WTC11 (cell line): ENCODE measurements at regions not wholly inside any gene's neighbourhood (a gene's known extent, or its start where the extent isn't known, plus 50 kb on each side); places are given as distances from the start of the nearest gene placed in this dataset.
"Not testable (repeated sequence)": the region's sequence is repeated elsewhere in the genome, so short reads cannot be mapped to it uniquely, and the experiment has no call there.

ENCODE experiments used
- ATAC-seq: fragments of 200-7000 bp; cut with Tn5 transposase; 2 replicates; pipeline ENCODE4 v1.10.0; 2021; ENCODE audit warnings: mild to moderate bottlenecking, moderate library complexity
- CTCF ChIA-PET: fragments of 300-600 bp; sonication (Branson Sonifier 250); formaldehyde crosslinking; loops from one replicate; lab custom pipeline; 2021; ENCODE audit warnings: antibody characterized with exemption; lab: Charles Lee
- POLR2A ChIA-PET: fragments of 350-600 bp; sonication (Branson Sonifier 250); formaldehyde crosslinking; loops from one replicate; lab custom pipeline; 2021; ENCODE audit warnings: antibody characterized with exemption; lab: Charles Lee
- DNase-seq: peaks from one replicate; pipeline ENCODE4 v3.0.0; 2021; ENCODE audit warnings: low spot score
- H3K27ac Mint-ChIP-seq: 2 replicates; pipeline ENCODE4 v1.8.0; 2021; ENCODE audit warnings: mixed read lengths
- H3K27me3 Mint-ChIP-seq: 2 replicates; pipeline ENCODE4 v1.8.0; 2021; ENCODE audit warnings: low read depth, mild to moderate bottlenecking, moderate library complexity, mixed read lengths
- H3K36me3 Mint-ChIP-seq: 2 replicates; pipeline ENCODE4 v1.8.0; 2021; ENCODE audit warnings: mixed read lengths
- H3K4me1 Mint-ChIP-seq: 2 replicates; pipeline ENCODE4 v1.8.0; 2022; ENCODE audit warnings: mixed read lengths
- H3K4me3 Mint-ChIP-seq: 2 replicates; pipeline ENCODE4 v1.8.0; 2021; ENCODE audit warnings: mild to moderate bottlenecking, moderate library complexity, mixed read lengths
- H3K9me3 Mint-ChIP-seq: 2 replicates; pipeline ENCODE4 v1.8.0; 2021; ENCODE audit warnings: mixed read lengths
- ELF4 ChIP-seq: sonication (generic); formaldehyde crosslinking; IDR thresholded peaks from 2 replicates; pipeline ENCODE4 v1.8.1; 2022; ENCODE audit warnings: low read depth, mild to moderate bottlenecking, moderate library complexity, missing genetic modification reagents
- ERG ChIP-seq: fragments of 250-450 bp; sonication (Bioruptor Pico); IDR thresholded peaks from 2 replicates; pipeline ENCODE4 v1.8.0; 2021; ENCODE audit warnings: mild to moderate bottlenecking
- ETV6 ChIP-seq: sonication (generic); formaldehyde crosslinking; IDR thresholded peaks from 2 replicates; pipeline ENCODE4 v1.8.1; 2022; ENCODE audit warnings: mild to moderate bottlenecking, missing genetic modification reagents
- GTF2I ChIP-seq: fragments of 250-450 bp; sonication (Bioruptor Pico); conservative IDR thresholded peaks from 2 replicates; pipeline ENCODE4 v1.4.0; 2021; ENCODE audit warnings: mild to moderate bottlenecking
- KAT7 ChIP-seq: sonication (generic); formaldehyde crosslinking; IDR thresholded peaks from 2 replicates; pipeline ENCODE4 v1.8.1; 2023; ENCODE audit warnings: missing genetic modification reagents, mild to moderate bottlenecking, borderline replicate concordance
- NR3C1 ChIP-seq: sonication (generic); formaldehyde crosslinking; conservative IDR thresholded peaks from 2 replicates; pipeline ENCODE4 v1.8.1; 2023; ENCODE audit warnings: low read depth, mild to moderate bottlenecking, missing genetic modification reagents
- USF1 ChIP-seq: sonication (generic); formaldehyde crosslinking; IDR thresholded peaks from 2 replicates; pipeline ENCODE4 v1.8.0; 2022; ENCODE audit warnings: mild to moderate bottlenecking, missing genetic modification reagents
- ZNF317 ChIP-seq: sonication (generic); formaldehyde crosslinking; IDR thresholded peaks from 2 replicates; pipeline ENCODE4 v1.8.1; 2023; ENCODE audit warnings: low read depth, mild to moderate bottlenecking, moderate library complexity, missing genetic modification reagents, borderline replicate concordance
- ZNF512 ChIP-seq: sonication (generic); formaldehyde crosslinking; IDR thresholded peaks from 2 replicates; pipeline ENCODE4 v1.8.1; 2022; ENCODE audit warnings: missing genetic modification reagents, borderline replicate concordance

DNA sequence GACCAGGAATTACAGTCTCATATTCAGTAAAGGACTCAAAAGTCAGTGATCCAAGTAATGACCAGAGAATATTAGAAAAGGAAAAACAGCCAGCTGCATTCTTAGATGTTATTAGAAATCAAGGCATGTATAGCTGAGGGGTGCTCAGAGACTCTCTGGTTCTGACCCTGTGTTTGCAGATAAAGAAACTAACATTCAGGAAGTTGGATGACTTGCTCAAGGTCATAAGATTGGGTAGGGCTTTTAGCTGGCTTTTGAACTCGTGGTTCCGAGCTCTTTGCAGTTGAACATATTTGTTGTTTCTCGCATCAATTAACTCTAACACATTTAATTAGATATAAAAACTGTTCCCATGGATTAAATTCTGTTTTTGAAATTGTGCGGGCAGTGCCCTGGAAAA is 62.5 kb upstream of the ENPP6 start:
- POLR2A ChIA-PET = no interaction called here
- Mint-ChIP-seq H3K27ac (no peak overlapping the region), H3K36me3 (peaks cover 28% of the 10 kb centered on the region), H3K27me3 (no peaks in the 10 kb centered on the region; the same call in 1 of the 2 replicates), H3K4me1 (no peaks in the 10 kb centered on the region), H3K9me3 (peaks cover 41% of the 10 kb centered on the region), H3K4me3 (no peak overlapping the region)
- CTCF ChIA-PET = interaction anchor here (1.2 kb wide), 1 partner anchor 16 kb away, joined by 7 read pairs; no protein-coding TSS in a partner anchor
- DNase-seq (no peak), ATAC-seq (no peak)
- TF ChIP-seq KAT7 (CRISPR knock-in tag) (no peak), ZNF512 (CRISPR knock-in tag) (no peak), ETV6 (CRISPR knock-in tag) (no peak), ZNF317 (CRISPR knock-in tag) (no peak), GTF2I (no peak)

GRCh38 chr4:184279496-184280061 is 61.9 kb upstream of the ENPP6 start:
- TF ChIP-seq ERG (no peak), USF1 (CRISPR knock-in tag) (no peak), NR3C1 (CRISPR knock-in tag) (no peak), ELF4 (CRISPR knock-in tag) (no peak)
- TF ChIP-seq, all 79 proteins: peak for 0
- Mint-ChIP-seq H3K4me1 (peaks cover 2% of the 10 kb centered on the region), H3K36me3 (peaks cover 28% of the 10 kb centered on the region), H3K27me3 (no peaks in the 10 kb centered on the region; the same call in 1 of the 2 replicates), H3K4me3 (no peak overlapping the region), H3K9me3 (peaks cover 41% of the 10 kb centered on the region), H3K27ac (no peak overlapping the region)
- CTCF ChIA-PET = interaction anchor here (1.2 kb wide), 1 partner anchor 15 kb away, joined by 7 read pairs; no protein-coding TSS in a partner anchor
- DNase-seq (no peak), ATAC-seq (no peak)
- POLR2A ChIA-PET = no interaction called here

- ATAC-seq, H3K27ac Mint-ChIP-seq, POLR2A ChIA-PET, DNase-seq, CTCF ChIA-PET, H3K4me1 Mint-ChIP-seq, H3K4me3 Mint-ChIP-seq, H3K27me3 Mint-ChIP-seq: not testable (repeated sequence)
- peaks cover 41% of the 10 kb centered on the region for H3K9me3 Mint-ChIP-seq
- peaks cover 28% of the 10 kb centered on the region for H3K36me3 Mint-ChIP-seq
Observed at GRCh38 chr4:184277769-184278168, 60.1 kb upstream of the ENPP6 start.

DNA sequence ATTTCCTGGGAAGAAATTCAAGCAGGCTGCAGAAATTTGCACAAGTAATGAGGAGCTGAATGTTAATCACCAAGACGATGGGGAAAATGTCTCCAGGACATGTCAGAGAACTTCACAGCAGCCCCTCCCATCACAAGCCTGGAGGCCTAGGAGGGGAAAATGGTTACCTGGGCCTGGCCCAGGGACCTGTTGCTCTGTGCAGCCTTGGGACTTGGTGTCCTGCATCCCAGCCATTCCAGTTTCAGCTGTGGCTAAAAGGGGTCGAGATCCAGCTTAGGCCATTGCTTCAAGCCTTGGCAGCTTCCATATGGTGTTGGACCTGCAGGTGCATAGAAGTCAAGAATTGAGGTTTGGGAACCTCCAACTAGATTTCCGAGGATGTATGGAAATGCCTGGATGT is 59.3 kb upstream of the ENPP6 start:
- peaks cover 28% of the 10 kb centered on the region for H3K36me3 Mint-ChIP-seq
- H3K27me3 Mint-ChIP-seq, H3K27ac Mint-ChIP-seq, H3K4me3 Mint-ChIP-seq, DNase-seq, H3K4me1 Mint-ChIP-seq, CTCF ChIA-PET, ATAC-seq, POLR2A ChIA-PET: not testable (repeated sequence)
- H3K9me3 Mint-ChIP-seq = peaks cover 41% of the 10 kb centered on the region

GRCh38 chr4:184276346-184276745 is 58.7 kb upstream of the ENPP6 start:
- H3K27ac Mint-ChIP-seq, POLR2A ChIA-PET, H3K4me3 Mint-ChIP-seq, ATAC-seq, H3K4me1 Mint-ChIP-seq, DNase-seq, CTCF ChIA-PET, H3K27me3 Mint-ChIP-seq: not testable (repeated sequence)
- Mint-ChIP-seq H3K9me3 (peaks cover 41% of the 10 kb centered on the region), H3K36me3 (peaks cover 28% of the 10 kb centered on the region)
